ENCODE measurements at regions not wholly inside any gene's neighbourhood (a gene's known extent, or its start where the extent isn't known, plus 50 kb on each side); places are given as distances from the start of the nearest gene placed in this dataset.

GRCh38 chr14:97354119-97354722 lies 557.0 kb downstream of the VRK1 start:
- Histone ChIP-seq H3K4me1 (ENCODE audit: control insufficient read depth, insufficient read depth, low read length) (no peaks in the 10 kb centered on the region), H3K23ac (ENCODE audit: low read depth, low read length) (no peak overlapping the region), H2AK9ac (replicated peaks; ENCODE audit: low read depth, low read length, poor library complexity) (no peak overlapping the region), H3K56ac (ENCODE audit: extremely low read depth, insufficient read depth, low read length) (no peak overlapping the region), H4K8ac (ENCODE audit: low read depth in 2 of 2, low read length in 2 of 2) (no peak overlapping the region), H2BK20ac (ENCODE audit: low read depth, low read length) (no peak overlapping the region), H3K14ac (replicated peaks; ENCODE audit: low read depth, low read length) (no peak overlapping the region), H2BK120ac (ENCODE audit: low read depth, low read length) (no peak overlapping the region), H3K27ac (ENCODE audit: insufficient read depth, low read length) (no peak overlapping the region), H3K4ac (ENCODE audit: low read depth, low read length) (no peak overlapping the region), H3K4me3 (ENCODE audit: insufficient read depth, low read depth, low read length) (no peak overlapping the region), H2AK5ac (ENCODE audit: low read depth, low read length) (no peak overlapping the region), H4K91ac (ENCODE audit: insufficient read depth, low read depth, low read length) (no peak overlapping the region), H3K9ac (ENCODE audit: low read depth, low read length) (no peak overlapping the region), H3K79me1 (ENCODE audit: low read depth in 1 of 2, low read length in 2 of 2) (no peaks in the 10 kb centered on the region), H3K9me1 (ENCODE audit: insufficient read depth, low read length) (no peaks in the 10 kb centered on the region), H2BK5ac (ENCODE audit: low read depth, low read length, poor library complexity, severe bottlenecking) (no peak overlapping the region), H4K20me1 (ENCODE audit: insufficient read depth, low read length) (no peaks in the 10 kb centered on the region), H2BK15ac (ENCODE audit: low read depth, low read length) (no peak overlapping the region), H3K4me2 (ENCODE audit: low read depth, low read length) (no peak overlapping the region), H2AFZ (replicated peaks; ENCODE audit: low read length, poor library complexity) (no peak overlapping the region), H3K9me3 (ENCODE audit: control insufficient read depth, insufficient read depth, low read length) (peaks cover 28% of the 10 kb centered on the region), H3K36me3 (ENCODE audit: control insufficient read depth, insufficient read depth, low read length) (no peaks in the 10 kb centered on the region), H3K18ac (ENCODE audit: low read depth, low read length) (no peak overlapping the region), H3K27me3 (ENCODE audit: control insufficient read depth, insufficient read depth, low read length) (no peaks in the 10 kb centered on the region), H4K5ac (ENCODE audit: low read depth, low read length) (no peak overlapping the region)
- ChIA-PET POLR2A (ENCODE audit: unreplicated experiment) (no interaction called here), CTCF (no interaction called here)
- DNase-seq: no peak
- no CpG with 5 or more reads among the region's 3 CpGs for WGBS, 2 experiments (ENCODE audit: extremely low coverage in 2 of 2, insufficient read length in 1 of 2)
- ATAC-seq (ENCODE audit: low read depth): no peak
- BruUV-seq (replicated peaks): no TSS peak
- in situ Hi-C loops (cut with MboI; ENCODE audit: low sequenced_read_pairs): no loop called here
- dilution Hi-C loops (cut with HindIII; ENCODE audit: low sequenced_read_pairs, unreplicated experiment): no loop called here
- intact Hi-C loops (cut with micrococcal nuclease): no loop called here
- TF ChIP-seq MXI1 (IDR thresholded peaks at IDR 0.05; ENCODE audit: borderline replicate concordance, low read depth, low read length) (no peak), CHD1 (IDR thresholded peaks at IDR 0.05; ENCODE audit: low read depth, low read length) (no peak), RCOR1 (IDR thresholded peaks at IDR 0.05; ENCODE audit: insufficient replicate concordance, low read length) (no peak), RFX5 (IDR thresholded peaks at IDR 0.05; ENCODE audit: low read depth, low read length) (no peak), FOS (IDR thresholded peaks at IDR 0.05; ENCODE audit: low read depth, low read length) (no peak), NFE2L2 (IDR thresholded peaks at IDR 0.05; ENCODE audit: low read depth, low read length) (no peak), BHLHE40 (IDR thresholded peaks at IDR 0.05; ENCODE audit: low read depth, low read length) (no peak), SMC3 (IDR thresholded peaks at IDR 0.05; ENCODE audit: low read depth, low read length) (no peak), POLR2A (IDR thresholded peaks at IDR 0.05; ENCODE audit: low read depth, low read length) (no peak), ELK1 (IDR thresholded peaks at IDR 0.05; ENCODE audit: borderline replicate concordance, low read depth, low read length) (no peak), MAZ (IDR thresholded peaks at IDR 0.05; ENCODE audit: borderline replicate concordance, low read depth, low read length) (no peak), USF2 (IDR thresholded peaks at IDR 0.05; ENCODE audit: low read depth, low read length) (no peak), CTCF (conservative IDR thresholded peaks at IDR 0.05; ENCODE audit: low read depth, low read length) (no peak), MAFK (IDR thresholded peaks at IDR 0.05; ENCODE audit: low read depth, low read length) (no peak)

Data from IMR-90 (cell line).